ENCODE measurements at regions not wholly inside any gene's neighbourhood (a gene's known extent, or its start where the extent isn't known, plus 50 kb on each side); places are given as distances from the start of the nearest gene placed in this dataset.

DNA sequence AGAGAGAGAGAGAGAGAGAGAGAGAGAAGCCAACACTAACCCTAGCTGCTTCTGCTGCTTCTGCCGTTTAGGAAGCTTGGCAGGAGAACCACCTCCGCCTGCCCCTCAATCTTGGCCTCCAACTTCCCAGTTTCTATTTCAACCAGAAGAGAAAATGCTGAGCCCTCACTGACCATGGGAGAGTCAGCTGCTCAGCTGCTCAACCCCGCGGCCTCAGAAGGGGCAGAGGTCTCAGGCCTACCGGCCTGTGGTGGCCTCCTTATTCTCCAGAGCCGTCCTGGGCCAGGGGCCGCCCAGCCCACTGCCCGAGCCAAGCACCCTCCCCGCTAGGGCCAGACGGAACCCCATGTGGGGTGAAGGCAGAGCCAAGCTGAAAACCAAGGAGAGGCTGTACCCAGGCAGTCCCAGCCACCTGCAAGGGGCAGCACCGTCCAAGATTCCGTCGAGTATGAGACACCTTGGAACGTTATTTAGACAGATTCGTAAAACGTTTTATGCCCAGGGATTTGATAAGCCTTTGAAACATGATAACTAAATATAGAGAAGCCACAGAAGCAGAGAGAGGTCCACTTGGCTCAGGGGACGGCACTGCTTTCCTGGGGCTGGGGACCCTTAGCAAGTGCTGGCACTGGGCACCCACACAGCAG, 116.6 kb downstream of the DLL1 start:
- TF ChIP-seq CTCF (IDR thresholded peaks at IDR 0.05) (no peak), POLR2AphosphoS5 (IDR thresholded peaks at IDR 0.05; ENCODE audit: low read depth, low read length) (no peak), TAF1 (IDR thresholded peaks at IDR 0.05; ENCODE audit: borderline replicate concordance, low read depth, low read length) (no peak), JUND (IDR thresholded peaks at IDR 0.05) (no peak), TCF12 (IDR thresholded peaks at IDR 0.05) (no peak), EP300 (IDR thresholded peaks at IDR 0.05; ENCODE audit: borderline replicate concordance in 1 of 2, low read depth in 1 of 2, low read length in 1 of 2) (no peak), GATA2 (CRISPR knock-in tag; IDR thresholded peaks at IDR 0.05) (no peak), MAX (IDR thresholded peaks at IDR 0.05; ENCODE audit: low read depth) (no peak), NFIC (IDR thresholded peaks at IDR 0.05; ENCODE audit: borderline replicate concordance) (no peak), ZBTB33 (IDR thresholded peaks at IDR 0.05; ENCODE audit: borderline replicate concordance, low read depth) (no peak), SMC3 (IDR thresholded peaks at IDR 0.05; ENCODE audit: low read depth, low read length) (no peak), NRF1 (IDR thresholded peaks at IDR 0.05; ENCODE audit: low read depth, low read length) (no peak)
- TF ChIP-seq, protein P1, sequence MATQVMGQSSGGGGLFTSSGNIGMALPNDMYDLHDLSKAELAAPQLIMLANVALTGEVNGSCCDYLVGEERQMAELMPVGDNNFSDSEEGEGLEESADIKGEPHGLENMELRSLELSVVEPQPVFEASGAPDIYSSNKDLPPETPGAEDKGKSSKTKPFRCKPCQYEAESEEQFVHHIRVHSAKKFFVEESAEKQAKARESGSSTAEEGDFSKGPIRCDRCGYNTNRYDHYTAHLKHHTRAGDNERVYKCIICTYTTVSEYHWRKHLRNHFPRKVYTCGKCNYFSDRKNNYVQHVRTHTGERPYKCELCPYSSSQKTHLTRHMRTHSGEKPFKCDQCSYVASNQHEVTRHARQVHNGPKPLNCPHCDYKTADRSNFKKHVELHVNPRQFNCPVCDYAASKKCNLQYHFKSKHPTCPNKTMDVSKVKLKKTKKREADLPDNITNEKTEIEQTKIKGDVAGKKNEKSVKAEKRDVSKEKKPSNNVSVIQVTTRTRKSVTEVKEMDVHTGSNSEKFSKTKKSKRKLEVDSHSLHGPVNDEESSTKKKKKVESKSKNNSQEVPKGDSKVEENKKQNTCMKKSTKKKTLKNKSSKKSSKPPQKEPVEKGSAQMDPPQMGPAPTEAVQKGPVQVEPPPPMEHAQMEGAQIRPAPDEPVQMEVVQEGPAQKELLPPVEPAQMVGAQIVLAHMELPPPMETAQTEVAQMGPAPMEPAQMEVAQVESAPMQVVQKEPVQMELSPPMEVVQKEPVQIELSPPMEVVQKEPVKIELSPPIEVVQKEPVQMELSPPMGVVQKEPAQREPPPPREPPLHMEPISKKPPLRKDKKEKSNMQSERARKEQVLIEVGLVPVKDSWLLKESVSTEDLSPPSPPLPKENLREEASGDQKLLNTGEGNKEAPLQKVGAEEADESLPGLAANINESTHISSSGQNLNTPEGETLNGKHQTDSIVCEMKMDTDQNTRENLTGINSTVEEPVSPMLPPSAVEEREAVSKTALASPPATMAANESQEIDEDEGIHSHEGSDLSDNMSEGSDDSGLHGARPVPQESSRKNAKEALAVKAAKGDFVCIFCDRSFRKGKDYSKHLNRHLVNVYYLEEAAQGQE (IDR thresholded peaks at IDR 0.05; ENCODE audit: low read depth, low read length): no peak

Data from SK-N-SH (cell line).